ENCODE measurements at regions not wholly inside any gene's neighbourhood (a gene's known extent, or its start where the extent isn't known, plus 50 kb on each side); places are given as distances from the start of the nearest gene placed in this dataset.

- TF ChIP-seq EZH2 (IDR thresholded peaks at IDR 0.05; ENCODE audit: low read depth): no peak
- TF ChIP-seq, protein P1, sequence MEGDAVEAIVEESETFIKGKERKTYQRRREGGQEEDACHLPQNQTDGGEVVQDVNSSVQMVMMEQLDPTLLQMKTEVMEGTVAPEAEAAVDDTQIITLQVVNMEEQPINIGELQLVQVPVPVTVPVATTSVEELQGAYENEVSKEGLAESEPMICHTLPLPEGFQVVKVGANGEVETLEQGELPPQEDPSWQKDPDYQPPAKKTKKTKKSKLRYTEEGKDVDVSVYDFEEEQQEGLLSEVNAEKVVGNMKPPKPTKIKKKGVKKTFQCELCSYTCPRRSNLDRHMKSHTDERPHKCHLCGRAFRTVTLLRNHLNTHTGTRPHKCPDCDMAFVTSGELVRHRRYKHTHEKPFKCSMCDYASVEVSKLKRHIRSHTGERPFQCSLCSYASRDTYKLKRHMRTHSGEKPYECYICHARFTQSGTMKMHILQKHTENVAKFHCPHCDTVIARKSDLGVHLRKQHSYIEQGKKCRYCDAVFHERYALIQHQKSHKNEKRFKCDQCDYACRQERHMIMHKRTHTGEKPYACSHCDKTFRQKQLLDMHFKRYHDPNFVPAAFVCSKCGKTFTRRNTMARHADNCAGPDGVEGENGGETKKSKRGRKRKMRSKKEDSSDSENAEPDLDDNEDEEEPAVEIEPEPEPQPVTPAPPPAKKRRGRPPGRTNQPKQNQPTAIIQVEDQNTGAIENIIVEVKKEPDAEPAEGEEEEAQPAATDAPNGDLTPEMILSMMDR (conservative IDR thresholded peaks at IDR 0.05): no peak
Observed at GRCh38 chr6:55997223-55997874, 122.0 kb upstream of the BMP5 start.
